Endothelial cell of umbilical vein (primary cell): ENCODE measurements at regions not wholly inside any gene's neighbourhood (a gene's known extent, or its start where the extent isn't known, plus 50 kb on each side); places are given as distances from the start of the nearest gene placed in this dataset.

Experiments
- BruUV-seq: library from RNA; stranded (reverse); fragments of 400-500 nt; replicated peaks from 2 replicates; lab custom pipeline; 2021; lab: Mats Ljungman, UMichigan
- CTCF ChIA-PET: fragments of 300-600, 350-600 bp; sonication (Branson Sonifier 250); formaldehyde crosslinking; loops from one replicate; lab custom pipeline; 2021; ENCODE audit warnings: antibody characterized with exemption, inconsistent platforms; lab: Charles Lee
- POLR2A ChIA-PET: fragments of 300-600, 350-600 bp; sonication (Branson Sonifier 250); formaldehyde crosslinking; loops from one replicate; lab custom pipeline; 2021; ENCODE audit warnings: antibody characterized with exemption, inconsistent platforms; lab: Charles Lee
- DNase-seq: peaks from one replicate; pipeline ENCODE4 v3.0.0-alpha.2; 2011; ENCODE audit warnings: low read depth, low spot score
- FAIRE-seq: peaks from 2 replicates; lab custom pipeline; 2011; peaks lifted over from hg19 to GRCh38; lab: Jason Lieb, UNC
- H2AFZ ChIP-seq: 2 replicates; pipeline ENCODE4 v1.6.0; 2012; ENCODE audit warnings: low read depth, low read length, control low read depth, inconsistent platforms
- H3K27ac ChIP-seq: 2 replicates; pipeline ENCODE4 v1.5.1; 2011; ENCODE audit warnings: low read depth, mild to moderate bottlenecking, control low read depth, low read length, moderate library complexity; ENCODE audit not compliant: insufficient read depth
- H3K27me3 ChIP-seq, 2 experiments: 2 replicates each; pipeline versions ENCODE4 v1.6.0 to v1.6.1; 2011; ENCODE audit warnings: low read length in 2 of 2, mixed read lengths in 1 of 2; ENCODE audit not compliant: control insufficient read depth in 2 of 2, insufficient read depth in 2 of 2
- H3K36me3 ChIP-seq, 2 experiments: 2 replicates in 1 of 2; 3 replicates in 1 of 2; pipeline ENCODE4 v1.5.1; 2011; ENCODE audit warnings: low read length in 2 of 2, mild to moderate bottlenecking in 1 of 2, moderate library complexity in 1 of 2; ENCODE audit not compliant: control insufficient read depth in 2 of 2, insufficient read depth in 2 of 2; ENCODE audit errors: extremely low read depth in 1 of 2
- H3K4me1 ChIP-seq: 3 replicates; pipeline ENCODE4 v1.5.1; 2011; ENCODE audit warnings: mild to moderate bottlenecking, low read length; ENCODE audit not compliant: control insufficient read depth, insufficient read depth; ENCODE audit errors: extremely low read depth
- H3K4me2 ChIP-seq: 2 replicates; pipeline ENCODE4 v1.6.1; 2011; ENCODE audit warnings: low read length, control low read depth, mixed read lengths; ENCODE audit not compliant: insufficient read depth
- H3K4me3 ChIP-seq, 3 experiments: fragments of 200-600 bp in 1 of 3; sonication (generic), shearing (Covaris generic) in 1 of 3; replicated peaks in 1 of 3; 2 replicates each; pipeline ENCODE4 v1.5.1; 2011 to 2016; ENCODE audit warnings: control low read depth in 3 of 3, low read length in 3 of 3, mild to moderate bottlenecking in 2 of 3, inconsistent platforms in 1 of 3, low read depth in 1 of 3, moderate library complexity in 1 of 3; ENCODE audit not compliant: insufficient read depth in 1 of 3
- H3K79me2 ChIP-seq: 2 replicates; pipeline ENCODE4 v1.6.0; 2012; ENCODE audit warnings: low read length, inconsistent platforms; ENCODE audit not compliant: control insufficient read depth, insufficient read depth
- H3K9ac ChIP-seq: replicated peaks from 2 replicates; pipeline ENCODE3; 2011; ENCODE audit warnings: low read length, control low read depth; ENCODE audit not compliant: insufficient read depth; ENCODE audit errors: extremely low read depth
- H3K9me1 ChIP-seq: replicated peaks from 3 replicates; pipeline ENCODE4 v1.6.0; 2011; ENCODE audit warnings: mild to moderate bottlenecking, low read length; ENCODE audit not compliant: control insufficient read depth, insufficient read depth; ENCODE audit errors: extremely low read depth
- H3K9me3 ChIP-seq: replicated peaks from 2 replicates; pipeline ENCODE4 v1.5.1; 2012; ENCODE audit warnings: low read length, inconsistent platforms; ENCODE audit not compliant: control insufficient read depth, insufficient read depth
- H4K20me1 ChIP-seq: replicated peaks from 2 replicates; pipeline ENCODE3; 2011; ENCODE audit warnings: mild to moderate bottlenecking, low read length; ENCODE audit not compliant: control insufficient read depth, insufficient read depth; ENCODE audit errors: extremely low read depth
- CTCF ChIP-seq, 2 donors: IDR thresholded peaks; 1 replicate in 1 of 2; 2 replicates in 1 of 2; pipeline ENCODE4 v1.5.1; 2011; ENCODE audit warnings: low read length in 2 of 2, mild to moderate bottlenecking in 2 of 2, moderate library complexity in 2 of 2, control low read depth in 1 of 2, inconsistent platforms in 1 of 2, low read depth in 1 of 2; ENCODE audit not compliant: insufficient read depth in 1 of 2; ENCODE audit errors: extremely low read depth in 1 of 2
- EZH2 ChIP-seq: IDR thresholded peaks from 2 replicates; pipeline ENCODE4 v1.6.1; 2012; ENCODE audit warnings: borderline replicate concordance, low read depth, mild to moderate bottlenecking, moderate library complexity, low read length, inconsistent platforms; ENCODE audit not compliant: severe bottlenecking
- FOS ChIP-seq: IDR thresholded peaks from 2 replicates; pipeline ENCODE4 v1.6.1; 2011; ENCODE audit warnings: mild to moderate bottlenecking, low read length, moderate library complexity, borderline replicate concordance; ENCODE audit not compliant: insufficient read depth
- GATA2 ChIP-seq: IDR thresholded peaks from 2 replicates; pipeline ENCODE4 v1.7.0; 2011; ENCODE audit warnings: low read depth, mild to moderate bottlenecking, moderate library complexity, mixed read lengths, low read length; ENCODE audit not compliant: insufficient read length, insufficient read depth
- JUN ChIP-seq: IDR thresholded peaks from 2 replicates; pipeline ENCODE4 v1.6.1; 2011; ENCODE audit warnings: borderline replicate concordance, low read depth; ENCODE audit not compliant: insufficient read length, insufficient read depth
- MYC ChIP-seq: IDR thresholded peaks from one replicate; pipeline ENCODE4 v1.6.1; 2011; ENCODE audit warnings: mild to moderate bottlenecking, low read depth, low read length
- POLR2A ChIP-seq: IDR thresholded peaks from 2 replicates; pipeline ENCODE4 v1.6.1; 2012; ENCODE audit warnings: low read depth, mild to moderate bottlenecking, control low read depth, low read length
- POLR2AphosphoS5 ChIP-seq: IDR thresholded peaks from 2 replicates; pipeline ENCODE4 v1.6.1; 2012; ENCODE audit warnings: low read depth, mild to moderate bottlenecking, control low read depth, low read length, moderate library complexity; ENCODE audit not compliant: insufficient read depth
- dilution Hi-C: fragments of 300-500 bp; cut with MboI; formaldehyde crosslinking; loops from one replicate; pipeline ENCODE4 v1.15.0; 2019; ENCODE audit warnings: low sequenced_read_pairs; ENCODE audit not compliant: extremely low pct_ligation_motif_present
- intact Hi-C: fragments of 100-400 bp; cut with micrococcal nuclease; formaldehyde crosslinking; loops from one replicate; pipeline ENCODE4 v1.10.0; 2022
- TF ChIP-seq, protein P1 (sequence below): IDR thresholded peaks from 2 replicates; pipeline ENCODE4 v1.6.1; 2011; ENCODE audit not compliant: insufficient read depth, insufficient read length

GRCh38 chr18:10128921-10129501 lies 215.2 kb downstream of the VAPA start:
- TF ChIP-seq GATA2 (no peak), POLR2A (no peak), POLR2AphosphoS5 (no peak), JUN (no peak), MYC (no peak), EZH2 (no peak), CTCF (IDR thresholded peaks at IDR 0.05; ENCODE audit: extremely low read depth in 1 of 2, insufficient read depth in 1 of 2, low read depth in 1 of 2, low read length in 2 of 2) (no peak), FOS (no peak)
- TF ChIP-seq, protein P1, sequence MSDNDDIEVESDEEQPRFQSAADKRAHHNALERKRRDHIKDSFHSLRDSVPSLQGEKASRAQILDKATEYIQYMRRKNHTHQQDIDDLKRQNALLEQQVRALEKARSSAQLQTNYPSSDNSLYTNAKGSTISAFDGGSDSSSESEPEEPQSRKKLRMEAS: no peak
- Histone ChIP-seq H2AFZ (no peak overlapping the region), H3K36me3 (no peaks in the 10 kb centered on the region), H3K27me3 (peaks cover 7 to 13% of the 10 kb centered on the region in 2 experiments), H3K27ac (no peak overlapping the region), H3K9ac (no peak overlapping the region), H3K4me1 (no peaks in the 10 kb centered on the region), H4K20me1 (no peaks in the 10 kb centered on the region), H3K79me2 (no peaks in the 10 kb centered on the region), H3K9me3 (no peaks in the 10 kb centered on the region), H3K9me1 (no peaks in the 10 kb centered on the region), H3K4me2 (no peak overlapping the region), H3K4me3 (no peak overlapping the region)
- dilution Hi-C loops (no loop called here), intact Hi-C loops (no loop called here)
- ChIA-PET POLR2A (no interaction called here), CTCF (interaction anchor here (1.3 kb wide), 1 partner anchor 13 kb away, joined by 4 read pairs; no protein-coding TSS in a partner anchor)
- BruUV-seq: no TSS peak
- DNase-seq (no peak), FAIRE-seq (no peak)
